ENCODE measurements at regions not wholly inside any gene's neighbourhood (a gene's known extent, or its start where the extent isn't known, plus 50 kb on each side); places are given as distances from the start of the nearest gene placed in this dataset.

DNA sequence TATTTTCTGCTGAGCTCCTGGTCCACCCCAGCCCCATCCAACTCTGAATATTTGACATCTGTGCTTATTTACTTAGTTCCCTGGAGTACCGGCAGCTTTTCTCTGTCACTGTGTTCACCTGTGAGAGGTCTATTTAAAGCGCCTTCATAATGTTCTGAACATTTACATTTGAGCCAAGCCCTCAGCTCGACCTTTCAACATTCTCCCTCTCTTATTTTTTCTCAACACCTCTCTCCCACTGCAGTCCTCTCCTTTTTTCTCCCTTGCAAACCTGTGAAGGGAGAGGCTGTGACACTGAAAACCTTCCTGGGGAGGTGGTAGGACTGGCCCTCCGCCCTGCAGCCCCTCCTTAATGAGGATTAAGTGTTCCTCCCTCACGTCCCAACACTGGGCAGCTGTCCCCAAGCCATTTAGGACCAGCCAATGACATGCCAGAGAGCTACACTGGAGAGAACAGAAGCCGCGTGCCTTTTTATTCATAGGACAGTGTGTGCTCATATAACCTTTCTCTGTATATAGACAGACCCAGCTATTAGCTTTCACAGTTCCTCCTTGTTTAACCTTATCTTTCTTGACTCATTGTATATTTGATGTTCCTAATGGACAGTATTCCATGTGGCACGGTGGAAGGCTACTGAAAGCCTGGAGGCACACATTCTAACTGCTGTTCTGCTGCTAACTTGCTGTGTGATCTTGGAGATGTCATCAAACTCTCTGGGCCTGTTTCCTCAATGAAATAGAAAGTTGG is 134.8 kb downstream of the NUFIP1 start:
- no peak for TF ChIP-seq CTCF (IDR thresholded peaks at IDR 0.05)
- TF ChIP-seq POLR2A (IDR thresholded peaks at IDR 0.05) = no peak

Measured in testis (tissue), 2 donors.